ENCODE measurements at regions not wholly inside any gene's neighbourhood (a gene's known extent, or its start where the extent isn't known, plus 50 kb on each side); places are given as distances from the start of the nearest gene placed in this dataset.

DNA sequence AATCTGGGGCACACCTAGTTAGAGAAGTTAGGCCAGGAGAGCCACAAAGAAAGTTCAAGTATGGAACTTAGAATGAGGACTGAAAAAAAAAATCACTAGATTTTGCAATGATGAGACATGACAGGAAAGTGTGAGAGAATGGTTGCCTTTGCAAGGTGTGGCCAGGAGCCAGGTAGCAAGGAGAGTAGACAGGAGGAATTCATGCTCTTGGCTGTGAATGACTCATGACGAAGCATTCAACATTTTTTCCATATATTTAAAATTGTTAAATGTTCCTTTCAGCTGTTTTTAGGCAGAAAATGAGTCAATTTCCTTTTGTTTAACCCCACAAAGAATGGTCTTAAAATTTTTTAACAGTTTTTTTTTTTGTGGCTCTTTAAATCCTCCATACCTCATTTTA is 636.9 kb downstream of the PLCL1 start:
- intact Hi-C loops (cut with DNase I; ENCODE audit: low total_unique reads), result no loop called here
- no peak for TF ChIP-seq POLR2A (IDR thresholded peaks at IDR 0.05)
- TF ChIP-seq, protein P1, sequence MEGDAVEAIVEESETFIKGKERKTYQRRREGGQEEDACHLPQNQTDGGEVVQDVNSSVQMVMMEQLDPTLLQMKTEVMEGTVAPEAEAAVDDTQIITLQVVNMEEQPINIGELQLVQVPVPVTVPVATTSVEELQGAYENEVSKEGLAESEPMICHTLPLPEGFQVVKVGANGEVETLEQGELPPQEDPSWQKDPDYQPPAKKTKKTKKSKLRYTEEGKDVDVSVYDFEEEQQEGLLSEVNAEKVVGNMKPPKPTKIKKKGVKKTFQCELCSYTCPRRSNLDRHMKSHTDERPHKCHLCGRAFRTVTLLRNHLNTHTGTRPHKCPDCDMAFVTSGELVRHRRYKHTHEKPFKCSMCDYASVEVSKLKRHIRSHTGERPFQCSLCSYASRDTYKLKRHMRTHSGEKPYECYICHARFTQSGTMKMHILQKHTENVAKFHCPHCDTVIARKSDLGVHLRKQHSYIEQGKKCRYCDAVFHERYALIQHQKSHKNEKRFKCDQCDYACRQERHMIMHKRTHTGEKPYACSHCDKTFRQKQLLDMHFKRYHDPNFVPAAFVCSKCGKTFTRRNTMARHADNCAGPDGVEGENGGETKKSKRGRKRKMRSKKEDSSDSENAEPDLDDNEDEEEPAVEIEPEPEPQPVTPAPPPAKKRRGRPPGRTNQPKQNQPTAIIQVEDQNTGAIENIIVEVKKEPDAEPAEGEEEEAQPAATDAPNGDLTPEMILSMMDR (IDR thresholded peaks at IDR 0.05), result no peak
- 44 to 56% methylated on average over 1 of the region's 1 CpG for WGBS, 2 donors

DNA sequence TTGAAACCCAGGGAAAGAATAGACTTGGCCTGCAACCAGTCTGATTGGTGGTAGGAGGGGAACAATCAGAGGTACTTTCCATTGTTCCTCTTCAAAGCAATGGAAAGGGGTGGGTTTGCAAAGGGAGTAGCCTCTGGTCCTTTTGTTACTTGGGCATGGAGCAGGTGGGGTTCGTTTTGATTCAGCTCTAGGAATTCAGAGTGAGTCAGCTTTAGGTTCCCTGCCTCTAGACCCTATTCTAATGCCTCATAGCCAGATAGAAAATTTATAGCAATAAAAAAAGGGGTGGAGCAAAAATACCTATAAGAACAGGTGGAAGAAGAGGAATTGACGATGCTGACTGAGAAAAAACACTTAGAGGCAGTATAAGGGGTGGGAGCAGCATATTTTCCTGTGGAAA is 636.4 kb downstream of the PLCL1 start:
- TF ChIP-seq POLR2A (IDR thresholded peaks at IDR 0.05), result no peak
- TF ChIP-seq, protein P1 (IDR thresholded peaks at IDR 0.05), result no peak

More for the DNA sequence above, 636.9 kb downstream of the PLCL1 start:
- no peak overlapping the region for H3K4me3 ChIP-seq (ENCODE audit: low read depth, poor library complexity, severe bottlenecking)
- DNase-seq (ENCODE audit: low spot score in 2 of 2), result no peak

DNA sequence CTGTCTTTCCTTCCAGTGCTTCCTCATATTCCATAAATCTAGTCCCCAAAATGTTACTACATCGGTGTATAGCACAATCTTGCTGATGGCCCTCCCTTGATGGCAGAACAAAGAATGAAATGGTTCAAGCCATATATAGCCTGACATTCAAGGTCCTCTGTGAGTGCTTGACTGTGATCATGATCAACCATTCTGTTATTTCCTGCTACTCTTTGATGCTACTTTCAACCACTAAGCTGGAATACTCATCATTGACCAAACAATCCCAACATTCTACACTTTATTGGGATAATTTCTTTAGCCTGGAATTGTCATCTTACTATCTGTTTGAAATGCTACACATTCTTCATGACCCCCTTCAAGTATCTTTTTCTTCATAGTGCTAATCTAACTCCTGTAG is 633.9 kb downstream of the PLCL1 start:
- 90% methylated on average over 1 of the region's 1 CpG for WGBS, 2 donors
- no peak overlapping the region for H3K4me3 ChIP-seq (ENCODE audit: low read depth, poor library complexity, severe bottlenecking)
- DNase-seq (ENCODE audit: low spot score in 2 of 2), result no peak
- intact Hi-C loops (cut with DNase I; ENCODE audit: low total_unique reads), result no loop called here
- TF ChIP-seq, protein P1 (IDR thresholded peaks at IDR 0.05), result no peak
- TF ChIP-seq POLR2A (IDR thresholded peaks at IDR 0.05), result no peak

More for the DNA sequence above, 636.4 kb downstream of the PLCL1 start:
- H3K4me3 ChIP-seq (ENCODE audit: low read depth, poor library complexity, severe bottlenecking), result no peak overlapping the region
- intact Hi-C loops (cut with DNase I; ENCODE audit: low total_unique reads), result no loop called here
- no peak for DNase-seq (ENCODE audit: low spot score in 2 of 2)
- WGBS, 2 donors, result 24 to 40% methylated on average over 2 of the region's 2 CpGs

DNA sequence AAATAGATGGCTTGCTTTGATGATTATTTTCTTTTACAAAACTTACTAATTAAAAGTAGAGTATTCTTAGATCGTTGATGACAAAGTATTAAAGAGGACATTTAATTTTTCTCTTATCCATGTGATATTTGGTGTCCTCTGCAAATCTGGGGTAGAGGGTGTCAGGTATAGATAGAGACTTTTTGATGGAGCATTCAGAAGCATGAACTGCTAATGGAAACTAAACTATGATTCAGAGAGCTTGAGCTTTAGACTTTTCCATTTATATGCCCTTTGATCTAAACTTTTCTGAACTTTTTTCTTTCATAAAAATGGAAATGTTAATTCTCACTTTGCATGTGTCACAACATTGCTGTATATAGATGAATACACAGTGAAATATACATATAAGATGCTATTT is 619.7 kb downstream of the PLCL1 start:
- WGBS, 2 donors, result 80 to 81% methylated on average over 1 of the region's 1 CpG
- TF ChIP-seq, protein P1 (IDR thresholded peaks at IDR 0.05), result no peak
- TF ChIP-seq POLR2A (IDR thresholded peaks at IDR 0.05), result no peak
- H3K4me3 ChIP-seq (ENCODE audit: low read depth, poor library complexity, severe bottlenecking), result no peak overlapping the region
- DNase-seq (ENCODE audit: low spot score in 2 of 2), result no peak
- intact Hi-C loops (cut with DNase I; ENCODE audit: low total_unique reads), result no loop called here

DNA sequence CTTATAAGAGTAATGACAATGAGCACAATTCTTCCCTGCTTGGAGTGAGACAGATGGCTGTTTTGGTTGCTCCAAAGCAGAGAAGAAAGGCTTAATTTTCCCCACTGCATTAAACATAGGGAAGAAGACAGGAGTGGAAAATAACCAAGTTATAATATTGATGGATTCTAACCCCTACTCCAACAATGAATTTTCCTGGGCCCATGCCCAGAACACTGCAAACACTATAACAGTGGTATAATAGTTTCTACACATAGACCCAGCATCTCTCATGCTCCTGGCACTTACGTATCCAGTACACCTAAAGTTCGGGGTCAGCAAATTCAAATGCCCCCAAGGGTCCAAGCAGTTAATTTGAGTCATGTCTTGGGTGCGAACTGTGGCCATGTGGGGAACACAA is 613.4 kb downstream of the PLCL1 start:
- no peak for TF ChIP-seq POLR2A (IDR thresholded peaks at IDR 0.05)
- TF ChIP-seq, protein P1 (IDR thresholded peaks at IDR 0.05), result no peak
- intact Hi-C loops (cut with DNase I; ENCODE audit: low total_unique reads), result no loop called here
- no peak for DNase-seq (ENCODE audit: low spot score in 2 of 2)
- H3K4me3 ChIP-seq (ENCODE audit: low read depth, poor library complexity, severe bottlenecking), result no peak overlapping the region
- 89 to 95% methylated on average over 3 of the region's 3 CpGs for WGBS, 2 donors

DNA sequence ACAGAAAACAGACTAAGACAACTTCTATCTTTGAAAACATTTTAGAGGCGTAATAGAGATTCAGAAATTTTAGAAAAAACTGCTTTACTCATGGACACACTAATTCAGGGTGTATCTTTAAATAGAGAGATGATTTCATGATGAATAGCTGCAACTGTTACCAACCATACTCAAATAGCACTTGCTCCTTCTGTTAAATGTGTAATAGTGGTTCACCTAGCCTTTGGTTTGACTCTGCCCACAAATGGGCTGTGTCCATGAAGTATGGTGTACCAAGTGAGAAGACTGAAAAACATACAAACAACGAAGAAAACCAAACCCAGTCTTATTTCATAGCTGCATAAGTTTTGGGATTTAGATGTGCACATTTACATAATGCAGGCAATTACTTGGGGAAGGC is 610.6 kb downstream of the PLCL1 start:
- intact Hi-C loops (cut with DNase I; ENCODE audit: low total_unique reads), result no loop called here
- WGBS, 2 donors, result 78 to 87% methylated on average over 2 of the region's 2 CpGs
- no peak for TF ChIP-seq POLR2A (IDR thresholded peaks at IDR 0.05)
- TF ChIP-seq, protein P1 (IDR thresholded peaks at IDR 0.05), result no peak
- no peak for DNase-seq (ENCODE audit: low spot score in 2 of 2)
- no peak overlapping the region for H3K4me3 ChIP-seq (ENCODE audit: low read depth, poor library complexity, severe bottlenecking)
